Sigmoid colon (tissue), 6 donors: ENCODE measurements at regions not wholly inside any gene's neighbourhood (a gene's known extent, or its start where the extent isn't known, plus 50 kb on each side); places are given as distances from the start of the nearest gene placed in this dataset.
"Not testable (repeated sequence)": the region's sequence is repeated elsewhere in the genome, so short reads cannot be mapped to it uniquely, and the experiment has no call there.

ENCODE experiments used
- DNase-seq: peaks from one replicate; pipeline ENCODE4 v3.0.0-alpha.2; 2019
- H3K27ac ChIP-seq, 4 donors: fragments of 200-600 bp; sonication (generic); one replicate each; pipeline ENCODE4 v1.5.1; 2016 to 2019; ENCODE audit warnings: mild to moderate bottlenecking in 1 of 4
- H3K27me3 ChIP-seq, 3 donors: fragments of 200-600 bp; sonication (generic); one replicate each; pipeline ENCODE4 v1.5.1; 2019; ENCODE audit warnings: mild to moderate bottlenecking in 1 of 3
- H3K36me3 ChIP-seq, 4 donors: fragments of 200-600 bp; sonication (generic); one replicate each; pipeline ENCODE4 v1.5.1; 2016 to 2019
- H3K4me1 ChIP-seq, 4 donors: fragments of 200-600 bp; sonication (generic); one replicate each; pipeline ENCODE4 v1.5.1; 2017 to 2019
- H3K4me3 ChIP-seq, 4 donors: fragments of 200-600 bp; sonication (generic); one replicate each; pipeline ENCODE4 v1.5.1; 2017 to 2019; ENCODE audit warnings: mild to moderate bottlenecking in 2 of 4, moderate library complexity in 1 of 4
- H3K9me3 ChIP-seq, 4 donors: fragments of 200-600 bp in 3 of 4; sonication (generic) in 3 of 4; one replicate each; pipeline versions ENCODE4 v1.5.1 to v1.6.1; 2013 to 2019
- CTCF ChIP-seq, 4 experiments: fragments of 450-650 bp in 3 of 4; fragments of 200-600 bp in 1 of 4; IDR thresholded peaks; one replicate each; pipeline ENCODE4 v1.5.1; 2016 to 2019; ENCODE audit warnings: antibody characterized with exemption in 4 of 4, mild to moderate bottlenecking in 3 of 4, moderate library complexity in 2 of 4
- EP300 ChIP-seq, 4 donors: sonication (generic); formaldehyde crosslinking; IDR thresholded peaks; one replicate each; pipeline ENCODE4 v1.6.1; 2017; ENCODE audit warnings: antibody characterized with exemption in 4 of 4
- POLR2A ChIP-seq, 2 donors: fragments of 450-650 bp; IDR thresholded peaks; one replicate each; pipeline ENCODE4 v1.6.1; 2016; ENCODE audit warnings: antibody characterized with exemption in 2 of 2, mild to moderate bottlenecking in 2 of 2, moderate library complexity in 2 of 2
- POLR2AphosphoS5 ChIP-seq, 4 donors: sonication (generic); formaldehyde crosslinking; IDR thresholded peaks; one replicate each; pipeline ENCODE4 v1.6.1; 2017; ENCODE audit warnings: antibody characterized with exemption in 4 of 4
- WGBS, 2 donors: extraction: QIAGEN DNeasy Blood & Tissue Kit; methylation state at CpG; one replicate each; pipeline ENCODE4 v1.1.7; 2013; 5-methylcytosine and 5-hydroxymethylcytosine counted together
- intact Hi-C: fragments of 100-400 bp; cut with DNase I; formaldehyde crosslinking; loops from one replicate; pipeline ENCODE4 v1.15.1; 2023
- donor health status: healthy with polysubstance abuse.
- donor health status: healthy.

GRCh38 chr5:18712936-18713485, 1078.8 kb downstream of the TAF11L14 start:
- intact Hi-C loops = no loop called here

GRCh38 chr5:18720002-18720401, 1085.7 kb downstream of the TAF11L14 start:
- no peaks in the 10 kb centered on the region for H3K4me1 ChIP-seq
- DNase-seq = no peak
- H3K4me3 ChIP-seq = no peak overlapping the region
- TF ChIP-seq POLR2A (IDR thresholded peaks at IDR 0.05) (no peak), POLR2AphosphoS5 (IDR thresholded peaks at IDR 0.05) (no peak), CTCF (IDR thresholded peaks at IDR 0.05) (no peak), EP300 (IDR thresholded peaks at IDR 0.05) (no peak)
- 15 to 50% methylated on average over 1 of the region's 1 CpG for WGBS, 2 donors
- no peaks in the 10 kb centered on the region for H3K27me3 ChIP-seq
- no peaks in the 10 kb centered on the region for H3K36me3 ChIP-seq
- no peaks in the 10 kb centered on the region for H3K9me3 ChIP-seq
- intact Hi-C loops = no loop called here
- no peak overlapping the region for H3K27ac ChIP-seq

More at GRCh38 chr5:18712936-18713485, 1078.8 kb downstream of the TAF11L14 start:
- Histone ChIP-seq H3K4me1 (no peaks in the 10 kb centered on the region), H3K27me3 (no peaks in the 10 kb centered on the region), H3K4me3 (no peak overlapping the region), H3K27ac (no peak overlapping the region), H3K9me3 (no peaks in the 10 kb centered on the region), H3K36me3 (no peaks in the 10 kb centered on the region)
- 66 to 84% methylated on average over 5 of the region's 5 CpGs for WGBS, 2 donors
- DNase-seq = no peak
- no peak for TF ChIP-seq EP300 (IDR thresholded peaks at IDR 0.05)
- no peak for TF ChIP-seq CTCF (IDR thresholded peaks at IDR 0.05)
- TF ChIP-seq POLR2A (IDR thresholded peaks at IDR 0.05) = no peak
- no peak for TF ChIP-seq POLR2AphosphoS5 (IDR thresholded peaks at IDR 0.05)

GRCh38 chr5:18732556-18733479, 1098.6 kb downstream of the TAF11L14 start:
- Histone ChIP-seq H3K4me1 (peaks cover 0 to 16% (median 3%) of the 10 kb centered on the region in 4 donors), H3K4me3 (no peak overlapping the region), H3K9me3 (no peaks in the 10 kb centered on the region), H3K36me3 (no peaks in the 10 kb centered on the region), H3K27ac (no peak overlapping the region), H3K27me3 (no peaks in the 10 kb centered on the region)
- 91 to 92% methylated on average over 16 of the region's 16 CpGs for WGBS, 2 donors
- intact Hi-C loops = no loop called here
- no peak for TF ChIP-seq POLR2A (IDR thresholded peaks at IDR 0.05)
- no peak for TF ChIP-seq POLR2AphosphoS5 (IDR thresholded peaks at IDR 0.05)
- no peak for TF ChIP-seq CTCF (IDR thresholded peaks at IDR 0.05)
- no peak for TF ChIP-seq EP300 (IDR thresholded peaks at IDR 0.05)
- no peak for DNase-seq

DNA sequence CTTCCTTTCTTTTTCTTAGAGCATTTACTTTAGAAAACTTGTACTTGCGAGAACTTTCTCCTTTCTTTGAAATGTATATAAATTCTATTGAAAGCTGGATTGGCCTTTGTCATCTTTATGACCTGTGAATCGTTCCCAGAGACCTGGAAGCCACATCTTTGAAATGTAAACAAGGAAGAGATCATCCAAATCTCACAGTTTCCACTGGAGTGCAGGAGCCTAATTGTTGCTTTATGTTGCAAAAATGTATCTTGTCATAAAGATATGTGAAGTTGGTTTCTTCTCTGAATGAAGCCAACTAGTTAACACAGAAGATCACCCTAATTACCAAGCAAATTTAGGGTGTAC, 1101.8 kb downstream of the TAF11L14 start:
- Histone ChIP-seq H3K4me3 (no peak overlapping the region), H3K27ac (peak overlapping the region in 2 of 4 donors; percentile 3 to 10), H3K27me3 (no peaks in the 10 kb centered on the region), H3K9me3 (no peaks in the 10 kb centered on the region), H3K36me3 (no peaks in the 10 kb centered on the region), H3K4me1 (peaks cover 0 to 16% (median 3%) of the 10 kb centered on the region in 4 donors)
- DNase-seq = no peak
- intact Hi-C loops = no loop called here
- TF ChIP-seq CTCF (IDR thresholded peaks at IDR 0.05) = no peak
- no peak for TF ChIP-seq POLR2AphosphoS5 (IDR thresholded peaks at IDR 0.05)
- no peak for TF ChIP-seq POLR2A (IDR thresholded peaks at IDR 0.05)
- no peak for TF ChIP-seq EP300 (IDR thresholded peaks at IDR 0.05)
- 28 to 60% methylated on average over 2 of the region's 2 CpGs for WGBS, 2 donors

DNA sequence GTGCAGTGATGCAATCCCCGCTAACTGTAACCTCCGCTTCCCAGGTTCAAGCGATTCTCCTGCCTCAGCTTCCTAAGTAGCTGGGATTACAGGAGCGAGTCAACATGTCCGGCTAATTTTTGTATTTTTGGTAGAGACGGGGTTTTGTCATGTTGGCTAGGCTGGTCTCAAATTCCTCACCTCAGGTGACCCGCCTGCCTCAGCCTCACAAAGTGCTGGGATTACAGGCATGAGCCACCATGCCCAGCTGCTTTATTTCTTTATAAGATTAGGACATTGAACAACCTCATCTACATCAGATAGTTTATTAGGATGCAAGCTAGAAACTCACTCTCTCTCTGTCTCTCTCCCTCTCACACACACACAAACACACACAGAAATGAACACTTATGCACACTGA, 1102.5 kb downstream of the TAF11L14 start:
- H3K36me3 ChIP-seq, H3K9me3 ChIP-seq, H3K27me3 ChIP-seq, DNase-seq, intact Hi-C loops, H3K4me3 ChIP-seq: not testable (repeated sequence)
- 81 to 89% methylated on average over 7 of the region's 7 CpGs for WGBS, 2 donors
- Histone ChIP-seq H3K4me1 (peaks cover 0 to 16% (median 3%) of the 10 kb centered on the region in 4 donors), H3K27ac (peak overlapping the region in 2 of 4 donors; percentile 3 to 10)
